Liver (tissue), 8 donors: ENCODE measurements at regions not wholly inside any gene's neighbourhood (a gene's known extent, or its start where the extent isn't known, plus 50 kb on each side); places are given as distances from the start of the nearest gene placed in this dataset.

ENCODE experiments used
- DNase-seq: peaks from one replicate; pipeline ENCODE4 v3.0.0-alpha.2; 2017; ENCODE audit warnings: low spot score
- H3K27ac ChIP-seq, 2 donors: one replicate each; pipeline ENCODE4 v1.7.0; 2013; ENCODE audit warnings: inconsistent platforms in 2 of 2, low read length in 2 of 2, control low read depth in 1 of 2, low read depth in 1 of 2, mild to moderate bottlenecking in 1 of 2
- H3K27me3 ChIP-seq, 4 donors: one replicate each; pipeline versions ENCODE4 v1.6.1 to v1.7.0; 2013; ENCODE audit warnings: low read length in 3 of 4, inconsistent platforms in 1 of 4, mild to moderate bottlenecking in 1 of 4, moderate library complexity in 1 of 4; ENCODE audit not compliant: control insufficient read depth in 4 of 4, insufficient read depth in 4 of 4
- H3K36me3 ChIP-seq, 4 donors: one replicate each; pipeline versions ENCODE4 v1.6.1 to v1.7.0; 2013; ENCODE audit warnings: low read length in 3 of 4, mild to moderate bottlenecking in 3 of 4, low read depth in 1 of 4, moderate library complexity in 1 of 4; ENCODE audit not compliant: control insufficient read depth in 4 of 4, insufficient read depth in 3 of 4
- H3K4me1 ChIP-seq, 4 donors: one replicate each; pipeline versions ENCODE4 v1.6.1 to v1.7.0; 2013; ENCODE audit warnings: low read length in 3 of 4, mild to moderate bottlenecking in 3 of 4, moderate library complexity in 1 of 4; ENCODE audit not compliant: control insufficient read depth in 4 of 4, insufficient read depth in 4 of 4
- H3K4me3 ChIP-seq, 3 donors: one replicate each; pipeline versions ENCODE4 v1.6.1 to v1.7.0; 2013; ENCODE audit warnings: low read length in 3 of 3, control low read depth in 1 of 3, low read depth in 1 of 3, mild to moderate bottlenecking in 1 of 3
- H3K9ac ChIP-seq, 2 donors: one replicate each; pipeline ENCODE4 v1.7.0; 2013; ENCODE audit warnings: low read length in 2 of 2, mild to moderate bottlenecking in 2 of 2, moderate library complexity in 2 of 2, control low read depth in 1 of 2, low read depth in 1 of 2
- H3K9me3 ChIP-seq, 4 donors: one replicate each; pipeline versions ENCODE4 v1.6.1 to v1.7.0; 2013; ENCODE audit warnings: low read length in 3 of 4; ENCODE audit not compliant: control insufficient read depth in 4 of 4
- EGR1 ChIP-seq, 2 donors: IDR thresholded peaks; 2 replicates each; pipeline ENCODE4 v1.6.1; 2016 to 2018; ENCODE audit warnings: antibody characterized with exemption in 2 of 2, low read depth in 2 of 2
- FOXA1 ChIP-seq: IDR thresholded peaks from 2 replicates; pipeline ENCODE4 v1.6.1; 2016; ENCODE audit warnings: antibody characterized with exemption
- FOXA2 ChIP-seq: IDR thresholded peaks from 2 replicates; pipeline ENCODE4 v1.6.1; 2016; ENCODE audit warnings: antibody characterized with exemption
- GABPA ChIP-seq, 2 donors: IDR thresholded peaks in 1 of 2; conservative IDR thresholded peaks in 1 of 2; 2 replicates each; pipeline ENCODE4 v1.6.1; 2016; ENCODE audit warnings: antibody characterized with exemption in 2 of 2, mild to moderate bottlenecking in 1 of 2, moderate library complexity in 1 of 2
- HNF4A ChIP-seq, 2 donors: conservative IDR thresholded peaks; 2 replicates each; pipeline ENCODE4 v1.6.1; 2016; ENCODE audit warnings: antibody characterized with exemption in 2 of 2, mild to moderate bottlenecking in 2 of 2
- HNF4G ChIP-seq: IDR thresholded peaks from 2 replicates; pipeline ENCODE4 v1.6.1; 2016; ENCODE audit warnings: antibody characterized with exemption
- JUND ChIP-seq, 2 donors: IDR thresholded peaks; 2 replicates each; pipeline ENCODE4 v1.6.1; 2016; ENCODE audit warnings: antibody characterized with exemption in 2 of 2
- NR2F2 ChIP-seq: IDR thresholded peaks from 2 replicates; pipeline ENCODE4 v1.6.1; 2016; ENCODE audit warnings: antibody characterized with exemption
- RAD21 ChIP-seq, 2 donors: IDR thresholded peaks; 2 replicates each; pipeline ENCODE4 v1.6.1; 2016; ENCODE audit warnings: antibody characterized with exemption in 2 of 2, mild to moderate bottlenecking in 2 of 2
- RXRA ChIP-seq, 2 donors: IDR thresholded peaks; 2 replicates each; pipeline ENCODE4 v1.6.1; 2017 to 2018; ENCODE audit warnings: antibody characterized with exemption in 2 of 2, mild to moderate bottlenecking in 1 of 2
- SP1 ChIP-seq: IDR thresholded peaks from 2 replicates; pipeline ENCODE4 v1.6.1; 2018; ENCODE audit warnings: antibody characterized with exemption, mild to moderate bottlenecking
- TAF1 ChIP-seq: conservative IDR thresholded peaks from 2 replicates; pipeline ENCODE4 v1.6.1; 2016; ENCODE audit warnings: antibody characterized with exemption, mild to moderate bottlenecking
- YY1 ChIP-seq: IDR thresholded peaks from 2 replicates; pipeline ENCODE4 v1.6.1; 2016; ENCODE audit warnings: antibody characterized with exemption, mild to moderate bottlenecking
- WGBS: extraction: QIAGEN DNeasy Blood & Tissue Kit; methylation state at CpG from one replicate; pipeline ENCODE4 v1.1.7; 2013; 5-methylcytosine and 5-hydroxymethylcytosine counted together
- TF ChIP-seq, protein P1 (sequence below): IDR thresholded peaks from 2 replicates; pipeline ENCODE4 v1.6.1; 2016; ENCODE audit warnings: antibody characterized with exemption
- TF ChIP-seq, protein P2 (sequence below): IDR thresholded peaks from 2 replicates; pipeline ENCODE4 v1.6.1; 2016; ENCODE audit warnings: antibody characterized with exemption
- TF ChIP-seq, protein P3 (sequence below): IDR thresholded peaks from 2 replicates; pipeline ENCODE4 v1.6.1; 2016; ENCODE audit warnings: antibody characterized with exemption, mild to moderate bottlenecking
- TF ChIP-seq, protein P4 (sequence below): fragments of 150-350 bp; IDR thresholded peaks from 2 replicates; pipeline ENCODE4 v1.5.1; 2017; ENCODE audit warnings: improper control_type of control experiment, low read depth, low read length; ENCODE audit not compliant: missing input control
- TF ChIP-seq, protein P5 (sequence below): IDR thresholded peaks from 2 replicates; pipeline ENCODE4 v1.6.1; 2016; ENCODE audit warnings: antibody characterized with exemption
- donor health status: healthy.
- donor health status: healthy.
- donor health status: healthy.
- donor health status: healthy.
- donor health status: healthy.

DNA sequence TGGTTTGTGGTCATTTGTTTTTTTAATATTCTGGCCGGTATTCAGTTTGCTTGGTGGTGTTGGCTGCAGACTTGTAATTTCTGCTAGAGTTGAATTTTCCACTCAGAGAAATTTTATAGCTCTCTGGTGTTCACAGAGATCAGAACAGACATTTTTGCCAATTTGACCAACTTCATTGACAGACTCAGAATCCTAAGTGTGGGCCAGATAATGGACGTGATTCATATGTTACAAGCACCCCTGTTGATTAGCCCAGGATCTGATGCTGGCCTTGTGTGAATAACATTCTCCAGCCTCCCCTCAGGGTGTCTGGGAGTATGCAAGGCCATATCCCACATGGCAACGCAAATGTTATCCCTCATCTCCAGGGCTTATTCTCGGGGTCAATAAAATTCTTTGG lies 283.8 kb downstream of the C7orf25 start:
- 71% methylated on average over 4 of the region's 4 CpGs for WGBS
- Histone ChIP-seq H3K9ac (no peak overlapping the region), H3K27ac (no peak overlapping the region), H3K36me3 (no peaks in the 10 kb centered on the region), H3K9me3 (no peaks in the 10 kb centered on the region), H3K4me3 (no peak overlapping the region), H3K4me1 (no peaks in the 10 kb centered on the region), H3K27me3 (no peaks in the 10 kb centered on the region)
- DNase-seq = no peak
- TF ChIP-seq FOXA2 = no peak
- no peak for TF ChIP-seq RAD21 (IDR thresholded peaks at IDR 0.05)
- TF ChIP-seq HNF4A (conservative IDR thresholded peaks at IDR 0.05) = no peak
- TF ChIP-seq, protein P1, sequence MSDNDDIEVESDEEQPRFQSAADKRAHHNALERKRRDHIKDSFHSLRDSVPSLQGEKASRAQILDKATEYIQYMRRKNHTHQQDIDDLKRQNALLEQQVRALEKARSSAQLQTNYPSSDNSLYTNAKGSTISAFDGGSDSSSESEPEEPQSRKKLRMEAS = no peak

DNA sequence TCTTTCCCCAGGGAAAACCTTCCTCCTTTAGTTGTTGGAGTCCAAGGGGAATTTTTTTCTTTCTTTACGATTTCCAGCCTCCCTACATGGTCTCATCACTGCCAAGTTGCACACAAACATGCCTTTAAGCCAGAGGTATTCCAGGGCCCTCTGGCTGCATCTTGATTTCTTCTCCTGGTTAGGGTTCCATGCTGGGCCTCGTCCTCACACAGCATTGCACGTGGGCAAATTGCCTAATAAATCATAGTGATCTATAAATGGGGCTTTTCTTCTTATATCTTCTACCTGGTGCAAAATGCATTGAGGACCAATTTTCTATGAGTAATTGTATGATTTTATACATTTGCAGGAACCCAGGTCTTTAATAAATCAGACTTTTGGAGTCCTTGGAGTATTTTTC lies 284.2 kb downstream of the C7orf25 start:
- Histone ChIP-seq H3K27me3 (no peaks in the 10 kb centered on the region), H3K36me3 (no peaks in the 10 kb centered on the region), H3K4me3 (no peak overlapping the region), H3K4me1 (no peaks in the 10 kb centered on the region), H3K27ac (no peak overlapping the region), H3K9me3 (no peaks in the 10 kb centered on the region), H3K9ac (no peak overlapping the region)
- TF ChIP-seq FOXA1 (no peak), GABPA (IDR thresholded peaks at IDR 0.05 in 1 of 2, conservative IDR thresholded peaks at IDR 0.05 in 1 of 2) (no peak), EGR1 (IDR thresholded peaks at IDR 0.05; ENCODE audit: low read depth in 2 of 2) (no peak), RAD21 (IDR thresholded peaks at IDR 0.05) (no peak), NR2F2 (no peak), TAF1 (no peak), RXRA (IDR thresholded peaks at IDR 0.05) (no peak), FOXA2 (no peak), YY1 (no peak), HNF4G (no peak), HNF4A (conservative IDR thresholded peaks at IDR 0.05) (no peak), JUND (IDR thresholded peaks at IDR 0.05) (no peak), SP1 (no peak)
- TF ChIP-seq, protein P2, sequence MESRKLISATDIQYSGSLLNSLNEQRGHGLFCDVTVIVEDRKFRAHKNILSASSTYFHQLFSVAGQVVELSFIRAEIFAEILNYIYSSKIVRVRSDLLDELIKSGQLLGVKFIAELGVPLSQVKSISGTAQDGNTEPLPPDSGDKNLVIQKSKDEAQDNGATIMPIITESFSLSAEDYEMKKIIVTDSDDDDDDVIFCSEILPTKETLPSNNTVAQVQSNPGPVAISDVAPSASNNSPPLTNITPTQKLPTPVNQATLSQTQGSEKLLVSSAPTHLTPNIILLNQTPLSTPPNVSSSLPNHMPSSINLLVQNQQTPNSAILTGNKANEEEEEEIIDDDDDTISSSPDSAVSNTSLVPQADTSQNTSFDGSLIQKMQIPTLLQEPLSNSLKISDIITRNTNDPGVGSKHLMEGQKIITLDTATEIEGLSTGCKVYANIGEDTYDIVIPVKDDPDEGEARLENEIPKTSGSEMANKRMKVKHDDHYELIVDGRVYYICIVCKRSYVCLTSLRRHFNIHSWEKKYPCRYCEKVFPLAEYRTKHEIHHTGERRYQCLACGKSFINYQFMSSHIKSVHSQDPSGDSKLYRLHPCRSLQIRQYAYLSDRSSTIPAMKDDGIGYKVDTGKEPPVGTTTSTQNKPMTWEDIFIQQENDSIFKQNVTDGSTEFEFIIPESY = no peak
- TF ChIP-seq, protein P3, sequence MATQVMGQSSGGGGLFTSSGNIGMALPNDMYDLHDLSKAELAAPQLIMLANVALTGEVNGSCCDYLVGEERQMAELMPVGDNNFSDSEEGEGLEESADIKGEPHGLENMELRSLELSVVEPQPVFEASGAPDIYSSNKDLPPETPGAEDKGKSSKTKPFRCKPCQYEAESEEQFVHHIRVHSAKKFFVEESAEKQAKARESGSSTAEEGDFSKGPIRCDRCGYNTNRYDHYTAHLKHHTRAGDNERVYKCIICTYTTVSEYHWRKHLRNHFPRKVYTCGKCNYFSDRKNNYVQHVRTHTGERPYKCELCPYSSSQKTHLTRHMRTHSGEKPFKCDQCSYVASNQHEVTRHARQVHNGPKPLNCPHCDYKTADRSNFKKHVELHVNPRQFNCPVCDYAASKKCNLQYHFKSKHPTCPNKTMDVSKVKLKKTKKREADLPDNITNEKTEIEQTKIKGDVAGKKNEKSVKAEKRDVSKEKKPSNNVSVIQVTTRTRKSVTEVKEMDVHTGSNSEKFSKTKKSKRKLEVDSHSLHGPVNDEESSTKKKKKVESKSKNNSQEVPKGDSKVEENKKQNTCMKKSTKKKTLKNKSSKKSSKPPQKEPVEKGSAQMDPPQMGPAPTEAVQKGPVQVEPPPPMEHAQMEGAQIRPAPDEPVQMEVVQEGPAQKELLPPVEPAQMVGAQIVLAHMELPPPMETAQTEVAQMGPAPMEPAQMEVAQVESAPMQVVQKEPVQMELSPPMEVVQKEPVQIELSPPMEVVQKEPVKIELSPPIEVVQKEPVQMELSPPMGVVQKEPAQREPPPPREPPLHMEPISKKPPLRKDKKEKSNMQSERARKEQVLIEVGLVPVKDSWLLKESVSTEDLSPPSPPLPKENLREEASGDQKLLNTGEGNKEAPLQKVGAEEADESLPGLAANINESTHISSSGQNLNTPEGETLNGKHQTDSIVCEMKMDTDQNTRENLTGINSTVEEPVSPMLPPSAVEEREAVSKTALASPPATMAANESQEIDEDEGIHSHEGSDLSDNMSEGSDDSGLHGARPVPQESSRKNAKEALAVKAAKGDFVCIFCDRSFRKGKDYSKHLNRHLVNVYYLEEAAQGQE = no peak
- TF ChIP-seq, protein P1 = no peak
- TF ChIP-seq, protein P4, sequence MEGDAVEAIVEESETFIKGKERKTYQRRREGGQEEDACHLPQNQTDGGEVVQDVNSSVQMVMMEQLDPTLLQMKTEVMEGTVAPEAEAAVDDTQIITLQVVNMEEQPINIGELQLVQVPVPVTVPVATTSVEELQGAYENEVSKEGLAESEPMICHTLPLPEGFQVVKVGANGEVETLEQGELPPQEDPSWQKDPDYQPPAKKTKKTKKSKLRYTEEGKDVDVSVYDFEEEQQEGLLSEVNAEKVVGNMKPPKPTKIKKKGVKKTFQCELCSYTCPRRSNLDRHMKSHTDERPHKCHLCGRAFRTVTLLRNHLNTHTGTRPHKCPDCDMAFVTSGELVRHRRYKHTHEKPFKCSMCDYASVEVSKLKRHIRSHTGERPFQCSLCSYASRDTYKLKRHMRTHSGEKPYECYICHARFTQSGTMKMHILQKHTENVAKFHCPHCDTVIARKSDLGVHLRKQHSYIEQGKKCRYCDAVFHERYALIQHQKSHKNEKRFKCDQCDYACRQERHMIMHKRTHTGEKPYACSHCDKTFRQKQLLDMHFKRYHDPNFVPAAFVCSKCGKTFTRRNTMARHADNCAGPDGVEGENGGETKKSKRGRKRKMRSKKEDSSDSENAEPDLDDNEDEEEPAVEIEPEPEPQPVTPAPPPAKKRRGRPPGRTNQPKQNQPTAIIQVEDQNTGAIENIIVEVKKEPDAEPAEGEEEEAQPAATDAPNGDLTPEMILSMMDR = no peak
- TF ChIP-seq, protein P5, sequence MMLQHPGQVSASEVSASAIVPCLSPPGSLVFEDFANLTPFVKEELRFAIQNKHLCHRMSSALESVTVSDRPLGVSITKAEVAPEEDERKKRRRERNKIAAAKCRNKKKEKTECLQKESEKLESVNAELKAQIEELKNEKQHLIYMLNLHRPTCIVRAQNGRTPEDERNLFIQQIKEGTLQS = no peak
- 57% methylated on average over 3 of the region's 3 CpGs for WGBS
- no peak for DNase-seq
